ENCODE measurements at regions not wholly inside any gene's neighbourhood (a gene's known extent, or its start where the extent isn't known, plus 50 kb on each side); places are given as distances from the start of the nearest gene placed in this dataset.
"Not testable (repeated sequence)": the region's sequence is repeated elsewhere in the genome, so short reads cannot be mapped to it uniquely, and the experiment has no call there.

DNA sequence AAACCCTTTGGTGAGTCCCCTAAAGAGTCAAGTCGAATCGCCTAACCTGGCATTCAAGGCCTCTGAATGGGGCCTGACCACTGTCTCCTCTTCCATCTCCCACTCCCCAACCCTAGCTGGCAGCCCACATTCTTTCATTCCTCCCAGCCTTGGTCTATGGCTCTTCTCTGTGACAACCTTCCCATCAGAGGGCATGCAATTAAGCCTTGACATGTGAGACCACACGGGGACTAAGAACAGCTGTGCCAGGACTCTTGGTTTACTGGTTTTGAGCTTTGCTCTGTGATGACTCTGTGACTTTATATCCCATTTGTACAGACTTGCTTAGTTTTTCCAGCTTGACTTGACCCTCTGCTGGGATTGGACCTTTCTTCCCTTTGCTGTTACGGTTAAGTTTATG, 116.6 kb downstream of the BUB3 start:
- no peak for DNase-seq

DNA sequence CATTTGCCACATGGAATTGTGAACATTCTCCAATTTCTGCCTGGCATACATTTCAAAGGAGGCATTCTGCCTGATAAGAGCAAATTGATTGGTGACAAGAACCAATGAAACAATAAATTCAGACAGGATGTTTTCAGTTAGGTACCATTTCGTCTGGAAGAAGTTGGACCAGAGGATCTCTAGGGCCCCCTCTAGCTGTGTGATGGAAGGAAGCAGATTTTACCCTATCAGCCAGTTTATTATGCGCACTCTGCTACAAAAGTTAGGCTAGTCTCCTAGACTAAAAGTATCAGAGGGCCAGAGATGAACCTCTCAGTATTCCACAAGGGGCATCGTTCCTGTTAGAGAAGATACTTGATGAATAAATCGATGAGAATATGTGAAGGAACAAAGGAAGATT, 118.0 kb downstream of the BUB3 start:
- DNase-seq: no peak

DNA sequence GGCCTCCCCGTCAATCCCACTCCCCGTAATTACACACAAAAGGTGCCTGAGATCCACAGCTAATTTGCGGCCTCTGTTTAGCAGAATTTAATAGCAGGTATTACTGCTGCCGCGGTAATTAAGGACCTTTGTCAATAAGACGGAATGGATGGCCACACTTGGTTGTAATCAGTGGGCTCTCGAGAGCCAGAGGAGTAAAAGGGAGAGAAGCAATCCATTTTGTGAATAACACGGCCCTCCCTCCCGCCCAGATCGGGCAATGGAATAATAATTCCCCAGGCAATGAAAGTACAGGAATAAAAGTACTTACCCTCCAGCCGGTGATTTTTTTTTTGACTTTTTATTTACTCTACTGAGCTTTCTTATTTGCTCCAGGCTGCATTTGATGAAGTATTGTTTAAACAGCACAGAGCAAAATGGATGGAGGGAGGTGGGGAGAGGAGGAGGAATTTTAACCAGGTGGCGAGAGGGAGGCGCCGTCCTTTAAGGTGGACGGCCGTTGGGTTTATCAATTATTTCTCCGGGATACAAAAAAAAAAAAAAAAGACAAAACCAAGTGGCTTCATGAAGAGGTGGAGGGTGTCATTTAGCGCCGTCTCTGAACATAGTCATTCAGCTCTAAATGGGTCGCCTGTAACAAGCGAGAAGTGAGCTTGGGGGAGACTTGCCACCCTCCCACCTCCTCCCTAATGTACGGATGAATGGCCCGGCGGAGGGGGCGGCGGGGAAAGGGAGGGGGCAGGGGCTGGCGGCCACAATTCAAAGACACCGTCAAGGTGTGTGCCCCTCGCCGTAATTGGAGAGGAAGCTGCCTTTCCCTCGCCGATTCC, 120.3 kb downstream of the BUB3 start:
- no peak for DNase-seq

DNA sequence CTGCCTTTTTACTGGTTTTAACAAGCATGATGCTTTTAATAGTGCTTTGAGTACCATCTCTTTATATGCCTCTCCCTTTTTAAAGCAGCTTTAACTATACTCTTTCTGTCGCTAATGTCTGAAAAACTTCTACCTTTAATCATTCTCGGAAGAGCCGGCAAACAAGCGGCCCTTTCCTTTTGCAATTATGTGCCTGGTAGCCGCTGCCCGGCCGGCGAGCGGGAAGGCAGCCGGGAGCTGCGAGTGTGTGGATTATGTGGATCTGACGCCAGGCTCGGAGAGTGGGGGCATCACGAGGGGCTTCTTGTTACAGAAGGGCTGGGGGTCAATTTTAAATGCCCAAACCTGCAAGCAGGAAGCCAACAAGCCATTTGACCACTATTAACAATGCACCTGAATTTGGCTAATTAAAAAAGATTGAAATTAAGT, 120.9 kb downstream of the BUB3 start:
- no peak for DNase-seq

DNA sequence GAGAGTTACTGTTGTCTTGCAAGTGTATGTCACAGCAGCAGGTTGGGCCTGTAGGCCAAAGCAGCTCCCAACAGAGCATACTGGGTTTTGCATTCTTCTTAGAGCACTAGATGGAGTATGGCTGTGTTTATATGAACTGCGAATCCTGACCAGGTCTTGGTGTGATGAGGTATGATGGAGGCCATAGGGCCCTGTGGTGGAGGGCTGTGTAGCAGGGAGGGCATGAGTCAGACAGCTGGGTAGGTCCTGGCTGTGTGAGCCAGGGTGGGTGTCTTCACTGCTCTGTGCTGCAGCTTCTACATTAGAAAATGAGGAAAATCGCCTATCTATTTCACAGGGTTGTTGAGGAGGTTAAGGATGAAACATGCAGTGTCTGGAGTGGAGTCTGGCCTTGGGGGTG, 124.2 kb downstream of the BUB3 start:
- DNase-seq: no peak

DNA sequence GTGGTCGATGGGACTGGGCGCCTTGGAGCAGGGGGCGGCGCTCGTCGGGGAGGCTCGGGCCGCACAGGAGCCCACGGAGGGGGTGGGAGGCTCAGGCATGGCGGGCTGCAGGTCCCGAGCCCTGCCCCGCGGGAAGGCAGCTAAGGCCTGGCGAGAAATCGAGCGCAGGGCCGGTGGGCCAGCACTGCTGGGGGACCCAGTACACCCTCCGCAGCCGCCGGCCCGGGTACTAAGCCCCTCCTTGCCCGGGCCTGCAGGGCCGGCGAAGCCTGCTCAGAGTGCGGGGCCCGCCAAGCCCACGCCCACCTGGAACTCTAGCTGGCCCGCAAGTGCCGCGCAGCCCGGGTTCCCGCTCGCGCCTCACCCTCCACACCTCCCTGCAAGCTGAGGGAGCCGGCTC, 129.2 kb downstream of the BUB3 start:
- DNase-seq: not testable (repeated sequence)

DNA sequence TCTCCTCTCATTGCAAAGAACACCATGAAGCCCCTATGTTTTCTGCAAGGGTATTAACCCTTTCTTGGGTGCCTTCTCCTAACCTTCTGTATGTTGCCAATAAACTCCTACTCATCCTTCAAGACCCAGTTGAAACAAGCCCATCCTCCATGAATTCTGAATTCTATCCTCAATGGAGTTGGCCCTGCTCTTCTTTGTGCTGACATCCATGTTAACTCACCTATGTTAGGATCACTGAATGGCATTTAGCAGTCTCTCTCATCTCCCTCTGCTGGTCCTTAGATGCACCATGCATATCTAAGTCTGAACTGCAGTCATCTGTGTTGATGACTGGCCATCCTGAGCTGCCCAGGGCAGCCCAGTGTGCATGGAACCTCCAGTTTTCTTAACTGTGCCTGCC, 129.8 kb downstream of the BUB3 start:
- DNase-seq: no peak

DNA sequence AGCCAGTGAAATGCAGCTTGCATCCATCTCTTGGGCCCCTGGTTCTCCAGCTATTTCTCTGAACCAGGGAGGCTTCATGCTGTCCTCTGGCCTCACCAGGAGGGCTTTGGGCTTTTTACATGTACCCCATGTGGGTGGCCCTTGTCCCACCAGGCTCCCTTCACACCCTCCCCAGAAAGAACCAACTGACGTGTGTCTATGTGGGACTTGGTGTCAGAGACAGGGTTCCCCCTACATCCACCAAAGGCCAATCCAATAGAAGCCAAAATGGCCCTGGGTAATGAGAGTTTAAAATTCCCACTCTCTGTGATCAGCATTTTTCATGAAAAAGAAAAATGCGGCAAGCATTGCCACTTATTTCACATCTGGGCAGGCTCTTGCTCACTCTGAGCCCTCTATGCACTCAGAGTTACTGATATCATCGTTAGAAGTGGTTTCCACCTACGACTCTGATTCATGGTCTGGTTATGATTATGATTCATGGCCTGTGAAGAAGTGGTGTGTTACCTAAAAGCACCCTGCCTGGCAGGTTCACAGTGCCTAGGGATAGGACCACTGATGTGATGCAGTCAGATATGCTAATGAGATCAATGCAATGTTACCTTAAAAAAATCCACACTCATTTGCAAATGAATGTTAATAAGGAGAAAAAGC, 133.5 kb downstream of the BUB3 start:
- no peak for DNase-seq

DNA sequence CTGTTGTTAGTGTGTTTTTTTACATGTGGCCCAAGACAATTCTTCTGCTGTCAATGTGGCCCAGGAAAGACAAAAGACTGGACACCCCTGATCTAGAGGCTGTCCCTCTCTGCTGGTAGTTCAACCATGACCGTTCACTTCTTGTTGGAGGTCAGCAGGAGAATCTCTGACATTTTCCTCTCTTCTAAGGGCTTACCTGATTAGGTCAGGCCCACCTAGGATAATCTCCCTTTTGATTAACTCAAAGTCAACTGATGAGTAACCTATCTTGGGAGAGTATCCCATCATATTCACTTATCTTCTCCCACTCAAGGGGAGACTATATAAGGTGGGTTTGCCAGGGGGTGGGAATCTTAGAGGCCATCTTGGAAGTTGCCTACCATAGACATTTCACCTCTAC, 135.2 kb downstream of the BUB3 start:
- no peak for DNase-seq

DNA sequence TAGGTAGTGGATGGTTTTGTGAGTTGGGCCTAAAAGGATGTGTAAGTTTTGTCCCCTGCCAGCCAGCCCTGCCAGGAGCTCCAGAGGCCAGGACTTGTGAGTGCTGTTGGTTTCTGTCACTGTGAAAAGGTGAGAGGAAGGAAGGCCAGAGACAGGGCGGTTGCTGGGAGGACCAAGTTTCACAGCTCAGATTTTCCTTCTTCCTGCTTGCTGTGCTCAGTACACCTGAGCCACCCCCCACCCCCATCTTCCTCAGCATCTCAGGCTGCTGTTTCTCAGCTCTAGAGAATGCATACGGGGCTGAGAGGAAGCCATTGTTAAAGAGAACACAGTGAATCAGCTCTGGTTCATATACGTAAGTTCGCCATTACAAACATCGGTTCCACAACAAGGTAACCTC, 139.9 kb downstream of the BUB3 start:
- no peak for DNase-seq

DNA sequence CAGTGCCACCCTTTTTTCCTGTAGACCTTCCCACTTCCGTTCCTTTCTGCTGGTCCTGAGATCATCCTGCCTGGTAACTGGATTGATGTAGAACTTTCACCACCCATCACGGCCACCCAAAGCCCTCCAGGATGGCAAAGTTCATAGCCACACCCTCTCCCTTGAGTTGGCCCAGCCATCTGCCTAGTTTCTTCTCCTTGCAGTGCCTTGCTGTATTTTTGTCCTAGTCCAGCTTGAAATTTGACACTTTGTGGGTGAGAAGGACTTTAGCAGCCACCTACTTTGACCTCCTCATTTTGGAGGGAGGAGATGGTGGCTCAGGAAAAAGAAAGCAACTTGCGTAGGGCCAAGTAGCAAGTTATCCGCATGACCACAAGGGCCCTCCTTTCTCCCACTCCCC, 140.7 kb downstream of the BUB3 start:
- no peak for DNase-seq

DNA sequence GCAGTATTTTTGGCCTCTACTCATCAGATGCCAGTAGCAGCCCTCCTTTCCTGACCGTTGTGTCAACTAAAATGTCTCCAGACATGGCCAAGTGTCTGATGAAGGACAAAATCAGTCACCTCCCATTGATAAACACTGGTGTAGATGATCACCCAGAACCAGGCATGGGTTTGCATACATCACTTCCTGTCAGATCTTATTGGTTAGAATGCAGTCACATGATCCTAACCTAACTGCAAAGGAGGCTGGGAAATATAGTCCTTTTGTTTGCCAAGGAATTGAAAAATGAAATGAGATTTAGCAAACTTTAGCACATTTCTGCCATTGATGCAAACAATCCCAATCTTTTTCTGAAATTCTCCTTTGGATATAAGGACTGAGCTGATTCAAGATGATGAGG, 141.4 kb downstream of the BUB3 start:
- DNase-seq: no peak

DNA sequence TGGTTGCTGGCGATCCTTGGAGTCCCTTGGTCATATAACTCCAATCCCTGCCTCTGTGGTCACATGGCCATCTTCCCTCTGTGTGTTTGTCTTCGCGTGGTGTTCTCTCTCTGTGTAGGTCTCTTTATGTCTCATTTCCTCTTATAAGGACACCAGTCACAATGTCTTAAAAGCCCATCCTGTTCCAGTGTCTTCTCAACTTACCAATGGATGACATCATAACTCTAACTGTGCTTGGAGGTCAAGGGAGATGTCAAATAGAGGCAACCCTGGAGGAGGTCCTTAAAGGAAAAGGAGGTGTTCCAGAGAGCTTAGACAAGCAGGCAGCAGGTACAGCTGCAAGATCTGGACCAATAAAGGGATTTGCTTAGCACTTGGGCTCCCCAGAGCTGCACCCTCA, 143.0 kb downstream of the BUB3 start:
- no peak for DNase-seq

DNA sequence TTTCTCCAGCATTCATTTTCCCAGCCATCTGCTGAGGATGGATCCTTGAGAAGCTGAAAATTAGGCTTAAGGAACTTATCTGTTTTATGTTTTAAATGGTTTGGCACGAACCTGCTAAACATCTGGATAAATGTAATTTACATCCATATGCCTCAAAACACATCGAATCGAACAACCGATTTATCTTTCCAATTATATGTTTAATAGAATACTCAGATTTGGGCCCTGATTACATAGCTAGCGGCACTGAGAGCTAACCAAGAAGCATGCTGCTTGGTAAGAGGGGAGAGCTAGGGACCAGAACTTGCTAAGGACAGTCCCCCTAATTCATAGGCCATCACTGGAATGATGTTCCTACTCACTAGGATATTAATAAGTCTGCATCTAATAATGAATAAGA, 144.4 kb downstream of the BUB3 start:
- DNase-seq: no peak

DNA sequence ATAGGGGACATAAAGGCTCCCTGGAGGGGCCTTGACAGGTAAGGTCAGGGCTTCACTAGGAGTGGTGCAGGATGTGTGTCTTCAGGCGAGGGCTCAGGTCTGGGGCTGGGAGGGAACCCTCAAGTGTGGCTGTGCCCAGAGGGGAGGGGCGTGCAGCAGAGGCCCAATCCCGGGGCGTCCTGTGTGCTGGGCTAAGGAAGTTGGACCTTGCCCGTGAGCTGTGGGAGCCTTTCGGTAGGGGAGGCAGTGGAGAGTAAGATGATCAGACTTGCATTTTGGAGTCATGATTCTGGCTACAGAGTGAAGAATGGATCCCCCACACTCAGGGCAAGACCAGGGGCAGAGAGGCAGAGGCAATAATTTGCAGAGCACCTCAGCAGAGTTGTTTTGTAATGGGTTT, 145.4 kb downstream of the BUB3 start:
- no peak for DNase-seq

DNA sequence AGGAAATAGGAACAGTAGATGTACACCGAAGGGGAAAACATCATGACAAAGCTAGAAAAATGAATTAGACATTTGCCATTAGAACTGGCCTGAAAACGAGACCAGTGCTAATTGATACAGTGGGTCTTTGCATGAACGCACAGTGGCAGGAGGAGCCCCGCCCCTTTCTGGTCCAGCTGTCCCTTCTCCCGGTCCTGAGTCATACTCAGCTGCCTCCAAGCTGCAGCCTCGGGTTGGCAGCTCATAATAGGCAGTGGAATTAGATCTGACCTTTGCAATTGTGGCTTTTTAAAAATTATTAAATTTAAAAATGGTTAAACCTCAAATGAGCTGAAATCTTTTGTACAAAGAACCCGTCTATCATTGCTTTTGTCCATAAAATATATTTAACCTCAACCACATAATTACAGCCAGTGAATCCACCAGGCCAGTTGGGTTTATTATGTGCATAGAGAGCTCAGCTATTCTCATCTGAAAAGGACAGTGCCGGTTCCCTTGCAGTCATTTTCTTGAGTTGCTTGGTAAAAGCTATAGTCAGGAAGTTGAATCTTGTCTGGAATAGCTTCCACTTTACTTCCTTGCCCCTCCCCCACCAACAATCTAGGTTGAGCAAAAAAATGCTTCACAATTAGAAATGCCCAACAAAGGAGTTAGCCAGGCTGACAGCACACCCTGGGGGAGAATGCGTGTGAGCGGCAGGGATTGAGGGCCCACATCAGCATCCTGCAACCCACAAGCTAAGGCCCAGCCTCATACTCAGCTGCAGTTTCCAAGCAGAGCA, 147.1 kb downstream of the BUB3 start:
- DNase-seq: no peak

DNA sequence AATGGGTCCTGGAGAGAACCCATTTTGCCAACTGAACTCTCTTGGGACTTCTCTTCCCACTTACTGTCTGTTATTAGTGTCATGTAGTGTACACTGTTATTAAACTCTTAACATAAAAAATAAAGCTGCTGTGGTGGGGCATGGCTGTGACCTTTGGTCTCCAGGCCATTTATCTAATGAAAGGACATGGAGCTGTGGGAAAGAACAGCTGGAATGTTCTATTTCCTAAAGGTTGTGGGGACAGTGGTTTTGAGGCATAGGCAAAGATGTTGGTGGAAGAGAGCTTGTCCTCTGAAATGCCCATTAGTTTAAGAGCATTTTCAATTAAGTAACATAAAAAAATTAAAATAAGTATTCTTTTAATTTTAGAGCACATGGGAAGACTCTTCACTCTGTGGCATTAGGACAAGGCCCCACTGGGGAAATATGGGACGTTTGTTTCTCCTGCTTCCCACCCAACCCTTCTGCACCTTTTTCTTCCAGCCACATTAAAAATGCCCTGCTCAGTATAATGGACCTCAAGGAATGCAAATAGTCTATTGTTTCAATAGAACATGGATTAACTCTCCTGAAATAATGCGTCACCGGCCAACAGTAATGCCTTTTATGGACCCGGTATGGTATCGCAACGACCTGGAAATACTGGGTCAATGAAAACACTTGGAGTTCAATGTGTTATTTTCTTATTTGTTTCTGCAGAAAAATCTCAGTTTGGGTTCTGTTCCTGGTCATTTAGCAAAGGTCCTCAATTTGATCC, 149.6 kb downstream of the BUB3 start:
- DNase-seq: no peak

DNA sequence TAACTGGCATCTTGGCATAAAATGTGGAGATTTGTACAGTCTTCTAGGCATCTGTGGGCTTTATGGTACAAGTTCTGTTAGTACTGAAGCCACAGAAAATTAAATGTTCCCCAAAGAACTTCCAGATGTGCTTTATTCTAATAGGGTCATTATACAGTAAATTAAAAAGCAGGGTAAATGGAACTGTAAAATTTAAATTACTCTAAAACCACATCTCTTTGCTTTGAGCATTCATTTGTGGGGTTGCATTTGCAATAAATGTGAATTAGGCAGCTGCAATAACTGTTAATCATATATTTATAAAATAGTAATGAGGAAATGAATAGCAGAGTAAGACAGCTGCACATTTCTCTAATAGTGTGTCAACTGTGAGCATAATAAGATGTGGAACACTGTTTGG, 151.5 kb downstream of the BUB3 start:
- DNase-seq: no peak

DNA sequence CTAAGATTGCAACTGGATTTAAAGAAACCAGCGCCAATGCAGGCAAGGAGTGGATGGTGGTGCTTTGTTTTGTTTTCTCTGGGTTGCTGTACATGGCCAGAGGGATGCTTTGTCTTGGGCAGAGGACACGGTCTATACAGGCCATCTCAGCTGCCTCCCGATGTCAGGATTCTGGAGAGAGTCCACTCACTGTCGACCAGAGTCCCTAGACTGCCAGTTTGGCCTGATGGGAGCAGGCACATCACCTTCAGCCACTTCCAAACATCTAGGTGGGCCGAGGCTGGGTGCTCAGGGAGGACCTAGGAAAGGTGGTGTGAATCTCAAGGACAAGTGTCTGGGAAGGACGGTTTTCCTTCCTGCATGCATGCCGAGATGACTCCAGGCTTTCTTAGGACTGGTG, 152.1 kb downstream of the BUB3 start:
- no peak for DNase-seq

DNA sequence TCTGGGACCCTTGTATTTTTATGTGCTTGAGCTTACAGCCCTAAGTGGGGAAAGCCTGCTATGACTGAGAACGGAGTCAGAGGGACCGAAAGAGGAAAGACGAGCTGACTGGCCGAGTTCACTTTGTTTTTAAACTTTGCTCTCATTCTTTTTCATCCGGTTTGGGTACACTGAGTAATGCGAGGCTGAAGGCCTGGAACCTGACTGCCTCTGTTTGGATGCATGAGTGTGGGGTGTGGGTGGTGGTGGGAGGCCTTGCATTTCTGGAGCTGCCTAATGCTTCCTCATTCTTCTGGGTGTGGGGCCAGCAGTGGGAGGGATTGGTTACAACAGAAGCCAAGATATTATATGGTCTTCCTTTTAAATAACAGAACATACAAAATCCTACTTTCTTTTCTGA, 155.5 kb downstream of the BUB3 start:
- DNase-seq: no peak

DNA sequence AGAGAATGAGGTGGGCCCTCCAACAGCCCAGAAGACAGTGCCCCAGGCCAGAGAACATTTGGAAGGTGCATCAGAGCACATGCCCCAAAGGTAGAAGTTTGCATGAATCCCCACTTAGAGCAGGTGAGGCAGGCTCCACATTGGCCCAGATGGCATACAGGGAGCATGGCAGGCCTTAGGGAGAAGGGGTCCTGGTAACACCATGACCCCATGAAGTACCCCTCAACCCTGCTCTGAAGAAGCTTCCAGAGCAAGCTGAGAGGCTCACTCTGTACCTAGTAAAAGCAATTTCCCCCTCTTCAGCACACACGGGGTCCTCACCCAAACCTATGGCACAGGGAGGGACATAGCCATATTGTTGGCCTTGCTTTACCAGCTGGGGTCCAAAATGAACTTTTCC, 162.6 kb downstream of the BUB3 start:
- no peak for DNase-seq

DNA sequence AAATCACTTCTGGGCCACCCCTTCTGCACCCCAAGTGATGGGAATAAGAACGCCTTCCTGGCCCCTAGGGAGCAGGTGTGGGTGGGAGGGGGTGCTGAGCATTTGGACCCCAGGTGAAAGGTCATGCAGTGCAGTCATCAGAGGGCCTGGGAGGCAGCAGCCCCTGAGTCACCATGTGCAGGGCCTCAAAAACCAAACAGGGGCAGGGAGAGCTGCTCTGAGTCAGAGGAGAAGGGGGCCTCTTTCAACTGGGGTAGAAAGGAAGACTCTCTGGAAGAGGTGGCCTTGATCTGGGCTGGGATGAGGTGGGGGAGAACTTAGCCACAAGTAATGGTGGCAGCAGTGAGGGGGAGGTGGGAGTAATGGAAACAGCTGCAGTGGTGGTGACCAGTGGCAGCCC, 164.3 kb downstream of the BUB3 start:
- no peak for DNase-seq

DNA sequence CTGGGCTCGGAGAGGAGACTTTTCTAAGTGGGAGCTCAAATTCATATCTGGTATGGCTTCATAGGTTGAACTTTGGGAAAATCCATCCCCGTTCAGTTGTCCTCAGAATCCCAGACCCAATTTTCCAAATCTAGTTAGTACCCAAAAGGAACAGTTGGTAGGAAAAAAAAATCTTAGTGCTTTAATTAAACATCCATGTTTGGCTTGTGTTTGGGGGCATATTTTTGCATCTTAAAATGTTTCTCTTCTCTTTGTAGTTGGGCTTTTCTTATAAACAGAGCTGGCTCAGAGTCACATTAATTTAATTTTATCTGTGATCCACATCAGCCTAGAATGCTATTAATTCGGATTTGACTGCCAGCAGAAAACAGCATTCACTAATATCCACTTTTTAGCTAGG, 165.9 kb downstream of the BUB3 start:
- no peak for DNase-seq

Measured in GDM1 (cell line).